NCI-H2081 treated with DMSO at 0.1 percent for 48 hours (cell line): ENCODE measurements at regions not wholly inside any gene's neighbourhood (a gene's known extent, or its start where the extent isn't known, plus 50 kb on each side); places are given as distances from the start of the nearest gene placed in this dataset.
"Not testable (repeated sequence)": the region's sequence is repeated elsewhere in the genome, so short reads cannot be mapped to it uniquely, and the experiment has no call there.

Experiments
- DNase-seq: peaks from one replicate; lab custom pipeline; 2025; lab: John Stamatoyannopoulos, UW

- no peak for DNase-seq
Measured at GRCh38 chr22:46026899-46027210, 49.9 kb upstream of the WNT7B start.

- DNase-seq = no peak
Measured at GRCh38 chr22:46027211-46028105, 50.5 kb upstream of the WNT7B start.

GRCh38 chr22:46028106-46028991 lies 51.4 kb upstream of the WNT7B start:
- no peak for DNase-seq

- DNase-seq = no peak
Measured at GRCh38 chr22:46029036-46029435, 52.1 kb upstream of the WNT7B start.

- no peak for DNase-seq
Measured at GRCh38 chr22:46029574-46030200, 52.7 kb upstream of the WNT7B start.

GRCh38 chr22:46030231-46030880 lies 53.4 kb upstream of the WNT7B start:
- DNase-seq = no peak

- no peak for DNase-seq
Measured at GRCh38 chr22:46031066-46031465, 54.1 kb upstream of the WNT7B start.

GRCh38 chr22:46031557-46031956 lies 54.6 kb upstream of the WNT7B start:
- no peak for DNase-seq

- no peak for DNase-seq
Measured at GRCh38 chr22:46031965-46032851, 55.2 kb upstream of the WNT7B start.

GRCh38 chr22:46033256-46034200 lies 56.6 kb upstream of the WNT7B start:
- DNase-seq = no peak

- not testable (repeated sequence) for DNase-seq
Measured at GRCh38 chr22:46034480-46034879, 57.5 kb upstream of the WNT7B start.

GRCh38 chr22:46035380-46035741 lies 58.4 kb upstream of the WNT7B start:
- no peak for DNase-seq

GRCh38 chr22:46035742-46036557 lies 59.0 kb upstream of the WNT7B start:
- DNase-seq = peak; percentile 76

GRCh38 chr22:46036558-46037408 lies 59.8 kb upstream of the WNT7B start:
- no peak for DNase-seq

- DNase-seq = no peak
Measured at GRCh38 chr22:46038174-46038487, 61.2 kb upstream of the WNT7B start.

GRCh38 chr22:46038516-46039430 lies 61.8 kb upstream of the WNT7B start:
- DNase-seq = no peak

- no peak for DNase-seq
Measured at GRCh38 chr22:46039535-46039934, 62.6 kb upstream of the WNT7B start.
